GM19468 (cell line): ENCODE measurements at regions not wholly inside any gene's neighbourhood (a gene's known extent, or its start where the extent isn't known, plus 50 kb on each side); places are given as distances from the start of the nearest gene placed in this dataset.

Experiments
- ATAC-seq: cut with Tn5 transposase; IDR thresholded peaks from one replicate; pipeline ENCODE4 v1.9.1; 2021; ENCODE audit warnings: mild to moderate bottlenecking, moderate library complexity, moderate number of reproducible peaks; ENCODE audit not compliant: unreplicated experiment; ENCODE audit errors: extremely low read depth

- no peak for ATAC-seq
Observed at GRCh38 chr14:49994951-49995561, 102.2 kb downstream of the ARF6 start.

GRCh38 chr14:49997991-49998390 is 105.1 kb downstream of the ARF6 start:
- no peak for ATAC-seq

GRCh38 chr14:49999146-49999761 is 106.4 kb downstream of the ARF6 start:
- peak; percentile 27 for ATAC-seq

- no peak for ATAC-seq
Observed at GRCh38 chr14:49999826-50000379, 107.0 kb downstream of the ARF6 start.

- no peak for ATAC-seq
Observed at GRCh38 chr14:50000380-50001150, 107.7 kb downstream of the ARF6 start.

- no peak for ATAC-seq
Observed at GRCh38 chr14:50001151-50001998, 108.5 kb downstream of the ARF6 start.

GRCh38 chr14:50001999-50002925 is 109.4 kb downstream of the ARF6 start:
- ATAC-seq: no peak

GRCh38 chr14:50002926-50003212 is 110.0 kb downstream of the ARF6 start:
- ATAC-seq: no peak

GRCh38 chr14:50003213-50004021 is 110.5 kb downstream of the ARF6 start:
- peak; percentile 47 for ATAC-seq

- no peak for ATAC-seq
Observed at GRCh38 chr14:50006141-50006540, 110.2 kb downstream of the VCPKMT start.

GRCh38 chr14:50007123-50007903 is 109.1 kb downstream of the VCPKMT start:
- ATAC-seq: no peak

- no peak for ATAC-seq
Observed at GRCh38 chr14:50008562-50008961, 107.8 kb downstream of the VCPKMT start.

- no peak for ATAC-seq
Observed at GRCh38 chr14:50008974-50009373, 107.4 kb downstream of the VCPKMT start.

- ATAC-seq: no peak
Observed at GRCh38 chr14:50010752-50011151, 105.6 kb downstream of the VCPKMT start.

GRCh38 chr14:50011242-50011641 is 105.1 kb downstream of the VCPKMT start:
- ATAC-seq: no peak

GRCh38 chr14:50012644-50013043 is 103.7 kb downstream of the VCPKMT start:
- no peak for ATAC-seq

- ATAC-seq: no peak
Observed at GRCh38 chr14:50013198-50013918, 103.0 kb downstream of the VCPKMT start.
